Kidney epithelial cell (primary cell): ENCODE measurements at regions not wholly inside any gene's neighbourhood (a gene's known extent, or its start where the extent isn't known, plus 50 kb on each side); places are given as distances from the start of the nearest gene placed in this dataset.
A peak's percentile ranks its signal among the peaks of the same experiment; 100 is the strongest.

ENCODE experiments used
- DNase-seq: peaks from one replicate; pipeline ENCODE4 v3.0.0-alpha.2; 2010; ENCODE audit warnings: low read depth
- H3K27me3 ChIP-seq: 2 replicates; pipeline ENCODE4 v1.6.0; 2011; ENCODE audit warnings: low read length; ENCODE audit not compliant: control insufficient read depth, insufficient read depth
- H3K36me3 ChIP-seq: 2 replicates; pipeline ENCODE4 v1.5.1; 2011; ENCODE audit warnings: low read length; ENCODE audit not compliant: control insufficient read depth, insufficient read depth
- H3K4me3 ChIP-seq: 2 replicates; pipeline ENCODE4 v1.5.1; 2011; ENCODE audit warnings: low read depth, mild to moderate bottlenecking, control low read depth, low read length
- TF ChIP-seq, protein P1 (sequence below): IDR thresholded peaks from 2 replicates; pipeline ENCODE4 v1.5.1; 2011; ENCODE audit warnings: mild to moderate bottlenecking, moderate library complexity, low read length, control low read depth, inconsistent platforms; ENCODE audit not compliant: insufficient read depth, poor library complexity, severe bottlenecking

- DNase-seq = no peak
- no peaks in the 10 kb centered on the region for H3K27me3 ChIP-seq
- H3K4me3 ChIP-seq = no peak overlapping the region
- H3K36me3 ChIP-seq = no peaks in the 10 kb centered on the region
- TF ChIP-seq, protein P1, sequence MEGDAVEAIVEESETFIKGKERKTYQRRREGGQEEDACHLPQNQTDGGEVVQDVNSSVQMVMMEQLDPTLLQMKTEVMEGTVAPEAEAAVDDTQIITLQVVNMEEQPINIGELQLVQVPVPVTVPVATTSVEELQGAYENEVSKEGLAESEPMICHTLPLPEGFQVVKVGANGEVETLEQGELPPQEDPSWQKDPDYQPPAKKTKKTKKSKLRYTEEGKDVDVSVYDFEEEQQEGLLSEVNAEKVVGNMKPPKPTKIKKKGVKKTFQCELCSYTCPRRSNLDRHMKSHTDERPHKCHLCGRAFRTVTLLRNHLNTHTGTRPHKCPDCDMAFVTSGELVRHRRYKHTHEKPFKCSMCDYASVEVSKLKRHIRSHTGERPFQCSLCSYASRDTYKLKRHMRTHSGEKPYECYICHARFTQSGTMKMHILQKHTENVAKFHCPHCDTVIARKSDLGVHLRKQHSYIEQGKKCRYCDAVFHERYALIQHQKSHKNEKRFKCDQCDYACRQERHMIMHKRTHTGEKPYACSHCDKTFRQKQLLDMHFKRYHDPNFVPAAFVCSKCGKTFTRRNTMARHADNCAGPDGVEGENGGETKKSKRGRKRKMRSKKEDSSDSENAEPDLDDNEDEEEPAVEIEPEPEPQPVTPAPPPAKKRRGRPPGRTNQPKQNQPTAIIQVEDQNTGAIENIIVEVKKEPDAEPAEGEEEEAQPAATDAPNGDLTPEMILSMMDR = no peak
Observed at GRCh38 chr4:111126340-111126739, 503.5 kb upstream of the PITX2 start.

GRCh38 chr4:111127841-111128240, 505.0 kb upstream of the PITX2 start:
- Histone ChIP-seq H3K27me3 (no peaks in the 10 kb centered on the region), H3K36me3 (no peaks in the 10 kb centered on the region), H3K4me3 (no peak overlapping the region)
- no peak for DNase-seq
- TF ChIP-seq, protein P1 = no peak

DNA sequence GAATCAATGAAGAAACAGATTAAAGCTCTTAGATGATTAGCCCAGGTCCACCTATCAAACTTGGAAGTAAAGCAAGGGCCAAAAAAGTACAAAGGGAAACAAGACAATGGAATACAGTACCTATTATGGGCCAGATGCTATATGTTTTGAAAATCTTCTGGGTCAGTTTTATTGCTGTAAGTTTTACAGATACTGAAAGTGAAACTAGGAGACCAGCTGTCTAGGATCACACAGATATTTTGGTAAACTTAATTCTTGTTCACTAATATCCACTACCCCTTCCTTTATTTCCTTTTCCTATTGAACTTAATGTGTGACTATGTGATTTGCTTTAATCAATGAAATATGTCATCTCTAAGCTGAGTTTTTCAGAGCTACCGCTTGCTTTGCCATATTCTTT, 505.4 kb upstream of the PITX2 start:
- Histone ChIP-seq H3K27me3 (no peaks in the 10 kb centered on the region), H3K4me3 (no peak overlapping the region), H3K36me3 (no peaks in the 10 kb centered on the region)
- no peak for DNase-seq
- TF ChIP-seq, protein P1 = no peak

DNA sequence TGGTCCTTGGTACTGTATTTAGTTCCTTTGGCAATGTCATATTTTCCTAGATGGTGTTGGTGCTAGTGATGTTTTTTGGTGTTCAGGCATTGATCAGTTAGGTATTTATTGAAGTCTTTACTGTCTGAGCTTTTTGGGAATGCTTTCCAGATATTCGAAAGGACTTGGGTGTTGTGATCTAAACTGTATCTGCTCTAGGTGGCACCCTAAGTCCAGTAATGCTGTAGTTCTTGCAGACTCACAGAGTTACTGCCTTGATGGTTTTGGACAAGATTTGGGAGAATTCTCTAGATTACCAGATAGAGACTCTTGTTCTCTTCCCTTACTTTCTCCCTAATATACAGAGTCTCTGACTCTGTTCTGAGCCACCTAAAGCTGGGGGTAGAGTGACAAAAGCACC, 513.6 kb upstream of the PITX2 start:
- DNase-seq = no peak
- Histone ChIP-seq H3K36me3 (no peaks in the 10 kb centered on the region), H3K4me3 (no peak overlapping the region), H3K27me3 (no peaks in the 10 kb centered on the region)
- TF ChIP-seq, protein P1 = peak; percentile 5

DNA sequence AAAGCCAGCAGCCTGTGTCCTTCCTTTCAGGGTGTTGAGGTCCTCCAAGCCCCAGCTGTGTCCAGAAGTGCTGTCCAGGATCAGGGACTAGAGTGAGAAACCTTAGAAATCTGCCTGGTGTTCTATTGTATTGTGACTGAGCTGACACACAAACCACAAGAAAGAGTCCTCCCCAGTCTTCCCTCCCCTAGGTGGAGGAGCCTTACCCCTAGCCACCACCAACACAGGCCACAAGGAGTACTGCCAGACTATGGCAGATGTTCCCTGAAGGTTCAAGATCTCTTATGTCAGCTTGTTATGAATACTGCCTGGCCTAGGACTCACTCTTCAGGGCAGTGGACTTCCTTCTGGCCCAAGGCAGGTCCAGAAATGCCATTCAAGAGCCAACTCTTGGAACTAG, 514.1 kb upstream of the PITX2 start:
- H3K27me3 ChIP-seq = no peaks in the 10 kb centered on the region
- DNase-seq = no peak
- TF ChIP-seq, protein P1 = no peak
- no peak overlapping the region for H3K4me3 ChIP-seq
- H3K36me3 ChIP-seq = no peaks in the 10 kb centered on the region

DNA sequence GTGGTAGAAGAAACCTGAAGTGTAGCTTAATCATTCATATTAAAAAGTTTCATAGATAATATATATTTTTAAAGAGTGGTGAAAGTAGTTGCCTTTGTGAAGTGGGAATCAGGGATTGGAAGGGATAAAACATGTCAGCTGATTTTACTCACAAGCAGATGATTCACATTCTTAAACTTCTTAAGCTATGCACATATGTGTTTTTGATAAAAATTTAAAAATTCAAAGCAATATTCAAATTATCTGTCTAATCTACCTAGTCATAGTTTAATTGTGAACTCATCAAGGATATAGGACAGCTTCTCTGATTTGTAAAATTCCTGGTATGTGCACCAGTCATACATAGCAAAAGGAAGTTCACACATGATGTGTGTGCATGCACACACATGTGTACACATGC, 520.6 kb upstream of the PITX2 start:
- TF ChIP-seq, protein P1 = no peak
- no peaks in the 10 kb centered on the region for H3K36me3 ChIP-seq
- no peak overlapping the region for H3K4me3 ChIP-seq
- H3K27me3 ChIP-seq = no peaks in the 10 kb centered on the region
- no peak for DNase-seq
